GM12874 (cell line): ENCODE measurements at regions not wholly inside any gene's neighbourhood (a gene's known extent, or its start where the extent isn't known, plus 50 kb on each side); places are given as distances from the start of the nearest gene placed in this dataset.
A peak's percentile ranks its signal among the peaks of the same experiment; 100 is the strongest.

ENCODE experiments used
- TF ChIP-seq, protein P1 (sequence below): IDR thresholded peaks from 2 replicates; pipeline ENCODE4 v1.5.1; 2011; ENCODE audit warnings: low read depth, mild to moderate bottlenecking, control low read depth, low read length, moderate library complexity; ENCODE audit not compliant: insufficient read depth

GRCh38 chr1:115558275-115558674 lies 83.5 kb upstream of the VANGL1 start:
- TF ChIP-seq, protein P1, sequence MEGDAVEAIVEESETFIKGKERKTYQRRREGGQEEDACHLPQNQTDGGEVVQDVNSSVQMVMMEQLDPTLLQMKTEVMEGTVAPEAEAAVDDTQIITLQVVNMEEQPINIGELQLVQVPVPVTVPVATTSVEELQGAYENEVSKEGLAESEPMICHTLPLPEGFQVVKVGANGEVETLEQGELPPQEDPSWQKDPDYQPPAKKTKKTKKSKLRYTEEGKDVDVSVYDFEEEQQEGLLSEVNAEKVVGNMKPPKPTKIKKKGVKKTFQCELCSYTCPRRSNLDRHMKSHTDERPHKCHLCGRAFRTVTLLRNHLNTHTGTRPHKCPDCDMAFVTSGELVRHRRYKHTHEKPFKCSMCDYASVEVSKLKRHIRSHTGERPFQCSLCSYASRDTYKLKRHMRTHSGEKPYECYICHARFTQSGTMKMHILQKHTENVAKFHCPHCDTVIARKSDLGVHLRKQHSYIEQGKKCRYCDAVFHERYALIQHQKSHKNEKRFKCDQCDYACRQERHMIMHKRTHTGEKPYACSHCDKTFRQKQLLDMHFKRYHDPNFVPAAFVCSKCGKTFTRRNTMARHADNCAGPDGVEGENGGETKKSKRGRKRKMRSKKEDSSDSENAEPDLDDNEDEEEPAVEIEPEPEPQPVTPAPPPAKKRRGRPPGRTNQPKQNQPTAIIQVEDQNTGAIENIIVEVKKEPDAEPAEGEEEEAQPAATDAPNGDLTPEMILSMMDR: no peak

DNA sequence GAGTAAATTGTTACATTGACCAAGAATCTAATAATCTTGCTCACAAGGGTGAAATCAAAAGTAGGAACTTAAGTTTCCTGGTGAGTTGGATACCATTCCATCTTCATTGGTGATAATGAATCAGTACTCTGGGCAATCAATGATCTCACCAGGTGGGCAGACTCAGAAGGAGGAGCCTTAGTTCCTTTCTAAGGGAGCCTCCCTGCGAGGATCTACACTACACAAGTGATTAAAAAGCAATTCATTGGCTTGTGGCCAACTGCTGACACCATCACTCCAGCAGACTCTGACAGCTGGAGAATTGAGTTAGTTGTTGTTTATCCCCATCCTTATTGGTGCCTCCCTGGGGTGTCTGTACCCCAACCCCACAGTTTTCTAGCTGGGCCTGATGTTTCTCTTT lies 84.1 kb upstream of the VANGL1 start:
- TF ChIP-seq, protein P1: no peak

GRCh38 chr1:115556236-115556635 lies 85.5 kb upstream of the VANGL1 start:
- TF ChIP-seq, protein P1: no peak

- TF ChIP-seq, protein P1: no peak
Observed at GRCh38 chr1:115555446-115555845, 86.3 kb upstream of the VANGL1 start.

- TF ChIP-seq, protein P1: no peak
Observed at GRCh38 chr1:115547696-115548095, 94.1 kb upstream of the VANGL1 start.

DNA sequence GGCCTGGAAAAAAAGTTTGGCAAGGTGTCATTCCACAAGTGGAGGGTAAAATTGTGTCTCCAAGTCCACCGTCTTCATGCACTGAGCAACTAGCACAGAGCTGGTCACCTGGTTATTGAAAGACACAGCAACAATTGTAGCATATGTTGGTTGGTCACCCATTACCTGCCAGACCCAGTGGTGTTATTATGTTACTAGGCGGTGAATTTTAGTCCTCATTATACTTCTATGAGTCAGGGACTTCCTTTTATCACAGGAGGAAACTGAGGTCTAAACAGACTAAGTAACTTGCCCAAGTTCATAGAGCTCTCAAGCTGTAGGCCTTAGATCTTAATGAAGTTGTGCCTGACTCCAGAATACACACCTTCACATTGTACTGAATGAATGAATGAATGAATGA lies 94.9 kb upstream of the VANGL1 start:
- TF ChIP-seq, protein P1: no peak

DNA sequence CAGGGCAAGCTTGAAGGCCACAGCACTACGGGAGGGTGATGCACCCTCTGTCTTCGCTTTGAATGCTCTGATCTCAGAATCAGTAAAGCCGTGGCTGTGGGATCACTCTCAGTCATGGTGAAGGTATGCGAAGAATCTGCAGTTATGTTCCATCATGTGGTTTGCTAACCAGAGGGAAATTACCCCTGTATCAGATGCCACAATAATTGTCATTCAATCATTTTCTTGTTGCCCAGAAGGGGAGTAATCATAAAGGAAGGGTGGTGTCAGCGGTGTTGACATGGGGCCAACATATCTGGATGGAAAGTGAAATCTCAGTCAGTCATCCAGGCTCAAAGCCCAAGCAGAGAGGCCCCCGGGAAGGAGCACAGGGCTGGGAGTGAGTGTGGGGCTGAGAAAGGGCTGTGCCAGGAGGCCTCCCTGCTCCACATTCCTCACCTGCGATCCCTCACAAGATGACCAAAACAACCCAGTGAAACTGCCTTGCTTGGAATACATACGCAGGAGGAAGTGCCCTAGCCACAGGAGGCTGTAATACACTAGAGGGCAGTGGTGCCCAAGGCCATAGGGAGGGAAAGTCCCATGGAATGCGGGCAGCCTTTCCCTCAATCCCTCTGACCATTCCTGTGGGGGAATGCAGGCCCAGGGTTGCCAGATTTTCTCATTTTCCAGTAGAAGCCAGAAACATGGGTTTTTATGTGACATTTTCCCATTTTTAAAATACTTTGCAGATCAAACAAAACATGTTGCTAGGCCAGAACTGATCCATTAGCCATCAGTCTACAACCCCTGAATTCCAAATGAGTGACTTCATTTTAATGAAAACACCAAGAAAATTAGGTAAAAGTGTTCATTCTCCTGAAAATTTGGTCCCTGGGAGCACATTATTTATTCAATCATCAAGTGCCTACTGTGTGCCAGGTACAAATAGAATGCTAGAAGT lies 95.7 kb upstream of the VANGL1 start:
- TF ChIP-seq, protein P1: peak; percentile 35; the same call in 1 of the 2 replicates
